ENCODE measurements at regions not wholly inside any gene's neighbourhood (a gene's known extent, or its start where the extent isn't known, plus 50 kb on each side); places are given as distances from the start of the nearest gene placed in this dataset.

DNA sequence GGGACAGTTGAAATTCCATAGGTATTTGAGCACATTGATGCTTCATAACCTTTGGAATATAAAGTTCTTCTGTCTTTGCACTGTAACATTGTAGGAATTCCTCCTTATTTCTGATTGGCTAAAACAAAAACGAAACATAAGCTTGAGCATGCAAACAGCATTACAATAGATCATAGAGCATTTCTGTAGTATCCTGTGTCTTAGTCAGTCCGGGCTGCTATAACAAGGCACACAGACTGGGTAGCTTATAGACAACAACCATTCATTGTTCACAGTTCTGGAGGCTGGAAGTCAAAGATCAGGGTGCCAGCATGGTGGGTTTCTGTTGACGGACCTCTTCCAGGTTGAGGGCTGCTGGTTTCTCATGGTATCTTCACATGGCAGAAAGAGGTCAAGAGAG lies 188.7 kb upstream of the SOX21 start:
- POLR2A ChIA-PET: no interaction called here
- no peak overlapping the region for H3K27ac ChIP-seq (ENCODE audit: extremely low read depth, low read depth, low read length)
- BruUV-seq (replicated peaks): no TSS peak
- CTCF ChIA-PET (ENCODE audit: low intra/inter-chr PET ratio): no interaction called here
- H3K4me1 ChIP-seq (replicated peaks in 1 of 2; ENCODE audit: control insufficient read depth in 2 of 2, insufficient read depth in 2 of 2, low read length in 2 of 2): no peaks in the 10 kb centered on the region
- H4K20me1 ChIP-seq (replicated peaks; ENCODE audit: control insufficient read depth, insufficient read depth, low read length): no peaks in the 10 kb centered on the region
- H3K9me3 ChIP-seq (replicated peaks; ENCODE audit: control insufficient read depth, insufficient read depth, low read depth, low read length): no peaks in the 10 kb centered on the region
- FAIRE-seq (no peak), DNase-seq (ENCODE audit: extremely low read depth in 1 of 4, low spot score in 3 of 4) (no peak), ATAC-seq (no peak)
- no peaks in the 10 kb centered on the region for H3K79me2 ChIP-seq (ENCODE audit: control insufficient read depth, insufficient read depth, low read length)
- H2AFZ ChIP-seq (ENCODE audit: low read depth, low read length): no peak overlapping the region
- H3K4me3 ChIP-seq: no peak overlapping the region
- TF ChIP-seq DNMT1 (IDR thresholded peaks at IDR 0.05): no peak
- TF ChIP-seq NFIC (IDR thresholded peaks at IDR 0.05): no peak
- TF ChIP-seq IFI16 (CRISPR knock-in tag; IDR thresholded peaks at IDR 0.05): no peak
- TF ChIP-seq ETV5 (CRISPR knock-in tag; IDR thresholded peaks at IDR 0.05; ENCODE audit: low read depth): no peak
- no peak for TF ChIP-seq CAMTA2 (CRISPR knock-in tag; conservative IDR thresholded peaks at IDR 0.05)
- TF ChIP-seq EP400 (IDR thresholded peaks at IDR 0.05): no peak
- TF ChIP-seq, protein P1, sequence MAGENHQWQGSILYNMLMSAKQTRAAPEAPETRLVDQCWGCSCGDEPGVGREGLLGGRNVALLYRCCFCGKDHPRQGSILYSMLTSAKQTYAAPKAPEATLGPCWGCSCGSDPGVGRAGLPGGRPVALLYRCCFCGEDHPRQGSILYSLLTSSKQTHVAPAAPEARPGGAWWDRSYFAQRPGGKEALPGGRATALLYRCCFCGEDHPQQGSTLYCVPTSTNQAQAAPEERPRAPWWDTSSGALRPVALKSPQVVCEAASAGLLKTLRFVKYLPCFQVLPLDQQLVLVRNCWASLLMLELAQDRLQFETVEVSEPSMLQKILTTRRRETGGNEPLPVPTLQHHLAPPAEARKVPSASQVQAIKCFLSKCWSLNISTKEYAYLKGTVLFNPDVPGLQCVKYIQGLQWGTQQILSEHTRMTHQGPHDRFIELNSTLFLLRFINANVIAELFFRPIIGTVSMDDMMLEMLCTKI (IDR thresholded peaks at IDR 0.05; ENCODE audit: partially characterized antibody): no peak
- TF ChIP-seq TBL1XR1 (IDR thresholded peaks at IDR 0.05; ENCODE audit: low read length in 2 of 2): no peak
- TF ChIP-seq ZNF57 (CRISPR knock-in tag; IDR thresholded peaks at IDR 0.05): no peak
- no peak for TF ChIP-seq PML (IDR thresholded peaks at IDR 0.05; ENCODE audit: low read length)
- no peak for TF ChIP-seq HCFC1 (IDR thresholded peaks at IDR 0.05; ENCODE audit: low read depth, low read length)
- TF ChIP-seq, protein P2, sequence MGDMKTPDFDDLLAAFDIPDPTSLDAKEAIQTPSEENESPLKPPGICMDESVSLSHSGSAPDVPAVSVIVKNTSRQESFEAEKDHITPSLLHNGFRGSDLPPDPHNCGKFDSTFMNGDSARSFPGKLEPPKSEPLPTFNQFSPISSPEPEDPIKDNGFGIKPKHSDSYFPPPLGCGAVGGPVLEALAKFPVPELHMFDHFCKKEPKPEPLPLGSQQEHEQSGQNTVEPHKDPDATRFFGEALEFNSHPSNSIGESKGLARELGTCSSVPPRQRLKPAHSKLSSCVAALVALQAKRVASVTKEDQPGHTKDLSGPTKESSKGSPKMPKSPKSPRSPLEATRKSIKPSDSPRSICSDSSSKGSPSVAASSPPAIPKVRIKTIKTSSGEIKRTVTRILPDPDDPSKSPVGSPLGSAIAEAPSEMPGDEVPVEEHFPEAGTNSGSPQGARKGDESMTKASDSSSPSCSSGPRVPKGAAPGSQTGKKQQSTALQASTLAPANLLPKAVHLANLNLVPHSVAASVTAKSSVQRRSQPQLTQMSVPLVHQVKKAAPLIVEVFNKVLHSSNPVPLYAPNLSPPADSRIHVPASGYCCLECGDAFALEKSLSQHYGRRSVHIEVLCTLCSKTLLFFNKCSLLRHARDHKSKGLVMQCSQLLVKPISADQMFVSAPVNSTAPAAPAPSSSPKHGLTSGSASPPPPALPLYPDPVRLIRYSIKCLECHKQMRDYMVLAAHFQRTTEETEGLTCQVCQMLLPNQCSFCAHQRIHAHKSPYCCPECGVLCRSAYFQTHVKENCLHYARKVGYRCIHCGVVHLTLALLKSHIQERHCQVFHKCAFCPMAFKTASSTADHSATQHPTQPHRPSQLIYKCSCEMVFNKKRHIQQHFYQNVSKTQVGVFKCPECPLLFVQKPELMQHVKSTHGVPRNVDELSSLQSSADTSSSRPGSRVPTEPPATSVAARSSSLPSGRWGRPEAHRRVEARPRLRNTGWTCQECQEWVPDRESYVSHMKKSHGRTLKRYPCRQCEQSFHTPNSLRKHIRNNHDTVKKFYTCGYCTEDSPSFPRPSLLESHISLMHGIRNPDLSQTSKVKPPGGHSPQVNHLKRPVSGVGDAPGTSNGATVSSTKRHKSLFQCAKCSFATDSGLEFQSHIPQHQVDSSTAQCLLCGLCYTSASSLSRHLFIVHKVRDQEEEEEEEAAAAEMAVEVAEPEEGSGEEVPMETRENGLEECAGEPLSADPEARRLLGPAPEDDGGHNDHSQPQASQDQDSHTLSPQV (IDR thresholded peaks at IDR 0.05): no peak
- TF ChIP-seq, protein P3, sequence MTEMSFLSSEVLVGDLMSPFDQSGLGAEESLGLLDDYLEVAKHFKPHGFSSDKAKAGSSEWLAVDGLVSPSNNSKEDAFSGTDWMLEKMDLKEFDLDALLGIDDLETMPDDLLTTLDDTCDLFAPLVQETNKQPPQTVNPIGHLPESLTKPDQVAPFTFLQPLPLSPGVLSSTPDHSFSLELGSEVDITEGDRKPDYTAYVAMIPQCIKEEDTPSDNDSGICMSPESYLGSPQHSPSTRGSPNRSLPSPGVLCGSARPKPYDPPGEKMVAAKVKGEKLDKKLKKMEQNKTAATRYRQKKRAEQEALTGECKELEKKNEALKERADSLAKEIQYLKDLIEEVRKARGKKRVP (CRISPR knock-in tag; IDR thresholded peaks at IDR 0.05): no peak
- no peak for TF ChIP-seq ZNF696 (CRISPR knock-in tag; conservative IDR thresholded peaks at IDR 0.05)
- no peak for TF ChIP-seq SRSF3 (IDR thresholded peaks at IDR 0.05; ENCODE audit: insufficient read depth, low read length)
- TF ChIP-seq ZNF324 (CRISPR knock-in tag; IDR thresholded peaks at IDR 0.05): no peak
- TF ChIP-seq EHMT2 (IDR thresholded peaks at IDR 0.05): no peak
- TF ChIP-seq ZNF780A (CRISPR knock-in tag; IDR thresholded peaks at IDR 0.05): no peak
- H3K9ac ChIP-seq (ENCODE audit: insufficient read depth in 1 of 2, low read depth in 2 of 2, low read length in 2 of 2): no peak overlapping the region
- no peaks in the 10 kb centered on the region for H3K9me1 ChIP-seq (ENCODE audit: control insufficient read depth, insufficient read depth, low read length)
- 0% methylated on average over 3 of the region's 3 CpGs for WGBS (ENCODE audit: insufficient coverage, low coverage, missing lambda C conversion rate)
- H3K27me3 ChIP-seq (ENCODE audit: control insufficient read depth in 2 of 2, insufficient read depth in 2 of 2, low read length in 2 of 2): no peaks in the 10 kb centered on the region
- H3K4me2 ChIP-seq (ENCODE audit: insufficient read depth, low read length): no peak overlapping the region
- H3K36me3 ChIP-seq (ENCODE audit: control insufficient read depth, insufficient read depth, low read length): no peaks in the 10 kb centered on the region
- in situ Hi-C loops (cut with MboI): no loop called here
- intact Hi-C loops (cut with micrococcal nuclease): no loop called here

All from K562 (cell line).